Esophagus (tissue), 2 donors: ENCODE measurements at regions not wholly inside any gene's neighbourhood (a gene's known extent, or its start where the extent isn't known, plus 50 kb on each side); places are given as distances from the start of the nearest gene placed in this dataset.

Experiments used
- H3K27ac ChIP-seq, 2 donors: one replicate each; pipeline ENCODE4 v1.5.1; 2013; ENCODE audit warnings: low read depth in 2 of 2, mild to moderate bottlenecking in 2 of 2, inconsistent platforms in 1 of 2, low read length in 1 of 2, moderate library complexity in 1 of 2
- H3K27me3 ChIP-seq, 2 donors: one replicate each; pipeline ENCODE4 v1.6.1; 2013; ENCODE audit warnings: low read length in 2 of 2, control low read depth in 1 of 2, mild to moderate bottlenecking in 1 of 2; ENCODE audit not compliant: insufficient read depth in 2 of 2, control insufficient read depth in 1 of 2
- H3K36me3 ChIP-seq, 2 donors: one replicate each; pipeline ENCODE4 v1.6.1; 2013; ENCODE audit warnings: low read length in 1 of 2; ENCODE audit not compliant: control insufficient read depth in 2 of 2, insufficient read depth in 2 of 2
- H3K4me1 ChIP-seq, 2 donors: one replicate each; pipeline ENCODE4 v1.6.1; 2013; ENCODE audit warnings: low read length in 1 of 2; ENCODE audit not compliant: control insufficient read depth in 2 of 2, insufficient read depth in 2 of 2
- H3K4me3 ChIP-seq, 2 donors: one replicate each; pipeline ENCODE4 v1.5.1; 2013; ENCODE audit warnings: low read length in 2 of 2, mild to moderate bottlenecking in 2 of 2, low read depth in 1 of 2, moderate library complexity in 1 of 2
- H3K9me3 ChIP-seq, 2 donors: one replicate each; pipeline ENCODE4 v1.6.1; 2013; ENCODE audit warnings: mild to moderate bottlenecking in 2 of 2, low read depth in 1 of 2, low read length in 1 of 2, moderate library complexity in 1 of 2; ENCODE audit not compliant: control insufficient read depth in 2 of 2, insufficient read depth in 1 of 2
- WGBS, 2 donors: extraction: QIAGEN DNeasy Blood & Tissue Kit; methylation state at CpG; one replicate each; pipeline ENCODE4 v1.1.7; 2013; 5-methylcytosine and 5-hydroxymethylcytosine counted together
- donor health status: healthy with polysubstance abuse.
- donor health status: Bipolar disorder and iron deficiency.

DNA sequence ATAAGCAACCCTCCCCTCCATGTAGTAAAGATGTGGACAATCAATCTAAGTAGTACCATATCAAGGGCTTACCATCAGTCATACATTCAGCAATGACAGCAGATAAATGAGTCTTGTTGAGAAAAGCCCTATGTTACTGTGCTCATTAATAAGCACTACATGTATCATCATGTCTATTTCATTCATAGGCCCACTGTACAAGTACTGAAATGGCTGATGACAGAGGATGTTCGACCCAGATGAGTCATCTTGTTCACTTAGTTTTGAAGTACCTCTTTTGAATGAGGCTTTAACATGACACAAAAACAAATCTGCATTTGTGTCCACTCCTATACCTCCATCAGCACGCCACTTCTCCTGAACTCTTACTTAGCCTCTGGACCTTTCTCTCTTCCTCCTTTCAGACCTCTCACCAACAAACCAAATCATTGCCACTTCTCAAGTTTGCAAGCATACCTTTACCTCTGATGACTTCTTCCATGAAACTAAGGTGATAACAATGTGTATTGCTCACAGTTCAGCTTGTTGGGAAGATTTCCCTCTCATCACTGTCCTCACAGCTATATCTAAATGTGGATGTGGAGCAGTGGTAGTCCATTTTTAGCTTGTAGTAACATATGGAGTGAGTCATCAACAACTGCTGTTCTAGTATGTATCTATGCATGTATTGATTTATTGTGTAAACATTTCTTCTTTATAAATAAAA is 921.0 kb upstream of the SLC39A10 start:
- H3K4me3 ChIP-seq = no peak overlapping the region
- no peak overlapping the region for H3K27ac ChIP-seq
- no peaks in the 10 kb centered on the region for H3K36me3 ChIP-seq
- H3K27me3 ChIP-seq = no peaks in the 10 kb centered on the region
- H3K4me1 ChIP-seq = no peaks in the 10 kb centered on the region
- 64 to 72% methylated on average over 2 of the region's 2 CpGs for WGBS, 2 donors
- H3K9me3 ChIP-seq = no peaks in the 10 kb centered on the region

DNA sequence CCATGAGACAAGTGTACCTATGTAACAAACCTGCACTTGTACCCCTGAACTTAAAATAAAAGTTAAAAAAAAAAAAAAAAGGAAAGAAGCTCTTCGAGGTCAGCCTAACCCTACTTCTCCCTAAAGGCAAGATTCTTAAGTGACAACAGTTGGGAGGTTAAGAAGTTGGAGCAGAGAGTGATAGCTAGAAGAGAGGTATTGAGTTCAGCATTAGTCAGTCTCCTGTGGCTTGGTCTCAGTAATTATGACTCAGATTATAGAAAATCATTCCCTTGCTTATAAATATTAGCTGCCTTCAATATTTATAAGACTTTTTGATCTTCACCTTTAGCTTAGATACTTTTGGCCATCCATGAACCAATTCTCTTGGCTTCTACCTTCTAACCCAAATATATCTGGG is 926.8 kb upstream of the SLC39A10 start:
- Histone ChIP-seq H3K36me3 (no peaks in the 10 kb centered on the region), H3K4me3 (no peak overlapping the region), H3K4me1 (no peaks in the 10 kb centered on the region), H3K9me3 (no peaks in the 10 kb centered on the region), H3K27ac (no peak overlapping the region), H3K27me3 (no peaks in the 10 kb centered on the region)
- 42 to 58% methylated on average over 1 of the region's 1 CpG for WGBS, 2 donors

DNA sequence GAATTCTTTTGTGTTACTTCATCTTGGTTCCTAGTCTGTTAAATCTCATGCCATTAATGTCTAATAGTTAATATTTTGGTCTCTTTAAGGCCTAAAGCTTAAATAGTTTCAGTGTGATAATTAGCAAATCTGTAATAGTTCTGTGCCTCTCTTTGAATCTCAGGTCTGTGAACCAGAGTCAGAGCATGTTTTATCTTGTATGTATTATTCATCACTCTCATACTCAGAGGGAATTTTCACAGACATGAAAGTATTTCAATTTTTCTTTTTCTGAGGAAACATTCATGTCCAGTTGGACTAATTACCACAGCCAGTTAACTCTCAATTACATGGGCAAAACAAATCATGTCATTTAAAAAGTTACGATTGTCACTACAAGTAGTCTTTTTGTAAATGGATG is 931.9 kb upstream of the SLC39A10 start:
- WGBS, 2 donors = 61 to 70% methylated on average over 1 of the region's 1 CpG

DNA sequence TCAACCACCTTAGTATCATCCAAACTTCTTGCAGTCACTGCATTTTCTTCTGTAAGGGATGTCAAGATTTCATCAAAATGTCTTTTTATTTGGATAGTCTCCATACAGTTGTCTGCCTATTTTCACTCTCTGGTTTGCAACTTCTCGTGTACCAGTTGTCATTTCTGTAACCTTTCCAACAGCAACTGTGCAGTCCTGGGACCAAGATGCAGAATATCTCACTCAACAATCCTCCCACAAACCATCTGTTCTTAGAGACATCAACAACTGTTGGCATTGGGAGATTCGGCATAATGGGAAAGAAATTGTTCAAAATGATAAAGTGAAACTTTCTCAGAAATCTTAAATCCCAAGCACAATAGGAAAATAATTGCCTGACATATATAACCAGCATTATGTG is 933.6 kb upstream of the SLC39A10 start:
- WGBS, 2 donors = 60 to 69% methylated on average over 2 of the region's 2 CpGs
- Histone ChIP-seq H3K27ac (no peak overlapping the region), H3K4me1 (no peaks in the 10 kb centered on the region), H3K36me3 (no peaks in the 10 kb centered on the region), H3K27me3 (no peaks in the 10 kb centered on the region), H3K4me3 (no peak overlapping the region), H3K9me3 (no peaks in the 10 kb centered on the region)

More for the DNA sequence above, 931.9 kb upstream of the SLC39A10 start:
- H3K36me3 ChIP-seq = no peaks in the 10 kb centered on the region
- H3K27ac ChIP-seq = no peak overlapping the region
- no peaks in the 10 kb centered on the region for H3K9me3 ChIP-seq
- H3K4me1 ChIP-seq = no peaks in the 10 kb centered on the region
- H3K27me3 ChIP-seq = no peaks in the 10 kb centered on the region
- no peak overlapping the region for H3K4me3 ChIP-seq

DNA sequence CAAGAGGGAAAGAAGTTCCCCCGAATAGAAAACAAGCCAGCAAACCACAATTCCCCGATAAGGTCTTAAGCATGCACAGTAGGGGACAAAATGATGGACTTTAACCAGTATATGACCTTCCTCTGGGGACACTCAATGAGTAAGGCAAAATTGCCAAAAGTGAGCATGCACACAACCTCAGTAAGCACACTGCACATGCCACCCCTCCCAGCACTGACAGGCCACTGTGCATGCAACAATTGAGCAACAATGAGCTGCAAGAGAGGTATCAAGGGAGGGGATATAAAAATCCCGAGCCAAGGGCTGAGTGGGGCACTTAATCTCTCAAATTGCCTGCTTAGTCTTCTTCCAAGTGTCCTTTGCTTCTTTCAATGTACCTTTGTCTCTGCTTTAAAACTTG is 935.8 kb upstream of the SLC39A10 start:
- H3K9me3 ChIP-seq = no peaks in the 10 kb centered on the region
- H3K4me3 ChIP-seq = no peak overlapping the region
- H3K36me3 ChIP-seq = no peaks in the 10 kb centered on the region
- H3K27ac ChIP-seq = no peak overlapping the region
- H3K4me1 ChIP-seq = no peaks in the 10 kb centered on the region
- no peaks in the 10 kb centered on the region for H3K27me3 ChIP-seq
- 74 to 75% methylated on average over 3 of the region's 3 CpGs for WGBS, 2 donors

- no peaks in the 10 kb centered on the region for H3K4me1 ChIP-seq
- no peaks in the 10 kb centered on the region for H3K9me3 ChIP-seq
- H3K27ac ChIP-seq = no peak overlapping the region
- no peaks in the 10 kb centered on the region for H3K36me3 ChIP-seq
- no peak overlapping the region for H3K4me3 ChIP-seq
- WGBS, 2 donors = 91 to 93% methylated on average over 2 of the region's 2 CpGs
- no peaks in the 10 kb centered on the region for H3K27me3 ChIP-seq
Measured at GRCh38 chr2:194720462-194720861, 936.6 kb upstream of the SLC39A10 start.

DNA sequence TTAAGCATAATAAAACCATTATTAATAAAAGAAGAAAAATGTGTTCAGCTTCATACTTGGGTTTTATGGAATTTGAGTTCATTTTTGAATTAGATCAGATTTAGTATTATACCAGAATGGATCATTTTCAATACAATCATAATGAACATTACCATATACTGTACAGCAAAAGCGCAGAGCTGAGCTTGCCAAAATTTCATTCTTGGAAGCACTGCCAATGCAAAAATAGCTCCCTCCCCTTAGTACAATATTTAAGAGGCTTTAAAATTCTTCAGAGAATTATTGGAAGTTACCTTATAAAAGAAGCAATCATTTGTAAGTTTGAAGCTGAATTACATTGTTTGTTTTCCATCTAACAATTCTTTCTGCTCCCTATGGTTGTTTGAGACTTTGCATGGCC is 938.1 kb upstream of the SLC39A10 start:
- H3K27me3 ChIP-seq = no peaks in the 10 kb centered on the region
- no peak overlapping the region for H3K27ac ChIP-seq
- 88% methylated on average over 1 of the region's 1 CpG for WGBS, 2 donors
- no peaks in the 10 kb centered on the region for H3K9me3 ChIP-seq
- no peaks in the 10 kb centered on the region for H3K4me1 ChIP-seq
- H3K36me3 ChIP-seq = no peaks in the 10 kb centered on the region
- H3K4me3 ChIP-seq = no peak overlapping the region

DNA sequence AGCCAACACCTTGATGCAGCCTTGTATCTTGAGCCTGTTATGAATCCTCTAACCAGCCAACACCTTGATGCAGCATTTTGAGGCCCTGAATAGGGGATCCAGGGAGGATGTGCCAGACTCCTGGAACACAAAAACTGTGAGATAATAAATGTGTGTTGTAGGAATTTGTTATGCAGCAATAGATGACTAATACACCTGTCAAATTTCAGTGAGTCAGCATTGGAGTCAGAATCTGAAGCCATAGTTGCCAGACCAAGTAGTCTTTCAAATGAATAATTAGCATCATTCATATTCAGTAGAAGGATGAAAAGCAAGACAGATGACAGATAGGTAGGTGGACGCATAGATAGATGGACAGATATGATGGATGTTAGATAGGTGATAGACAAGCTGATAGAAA is 942.5 kb upstream of the SLC39A10 start:
- H3K9me3 ChIP-seq = no peaks in the 10 kb centered on the region
- H3K27ac ChIP-seq = no peak overlapping the region
- H3K27me3 ChIP-seq = no peaks in the 10 kb centered on the region
- no peaks in the 10 kb centered on the region for H3K36me3 ChIP-seq
- no peaks in the 10 kb centered on the region for H3K4me1 ChIP-seq
- H3K4me3 ChIP-seq = no peak overlapping the region
- 88 to 92% methylated on average over 1 of the region's 1 CpG for WGBS, 2 donors

DNA sequence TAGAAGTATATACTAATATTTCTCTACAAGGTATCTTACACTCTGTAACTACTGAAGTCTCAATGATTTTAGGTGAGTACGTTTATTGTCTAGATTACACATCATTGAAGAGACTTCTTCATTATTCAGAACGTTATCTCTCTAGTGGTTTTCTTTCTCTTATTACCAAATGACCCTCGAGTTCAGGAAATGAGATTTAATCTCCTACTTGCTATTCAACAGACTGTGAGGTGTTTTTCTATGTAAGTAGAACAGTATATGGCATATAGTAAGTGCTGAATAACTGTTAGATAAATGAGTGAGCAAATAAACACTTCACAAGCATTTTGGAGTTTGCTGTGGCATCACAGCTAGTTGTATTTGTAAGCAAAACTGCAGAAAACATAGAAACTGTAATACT is 947.2 kb upstream of the SLC39A10 start:
- H3K4me1 ChIP-seq = no peaks in the 10 kb centered on the region
- no peaks in the 10 kb centered on the region for H3K9me3 ChIP-seq
- no peak overlapping the region for H3K4me3 ChIP-seq
- no peaks in the 10 kb centered on the region for H3K36me3 ChIP-seq
- WGBS, 2 donors = 43 to 49% methylated on average over 3 of the region's 3 CpGs
- no peak overlapping the region for H3K27ac ChIP-seq
- no peaks in the 10 kb centered on the region for H3K27me3 ChIP-seq

- Histone ChIP-seq H3K9me3 (no peaks in the 10 kb centered on the region), H3K4me3 (no peak overlapping the region), H3K27me3 (no peaks in the 10 kb centered on the region), H3K4me1 (no peaks in the 10 kb centered on the region), H3K36me3 (no peaks in the 10 kb centered on the region), H3K27ac (no peak overlapping the region)
- WGBS, 2 donors = 51 to 80% methylated on average over 2 of the region's 2 CpGs
Measured at GRCh38 chr2:194706179-194706578, 950.8 kb upstream of the SLC39A10 start.
